IPS DF 6.9 (cell line): ENCODE measurements at regions not wholly inside any gene's neighbourhood (a gene's known extent, or its start where the extent isn't known, plus 50 kb on each side); places are given as distances from the start of the nearest gene placed in this dataset.

Source experiments
- DNase-seq: peaks from one replicate; pipeline ENCODE4 v3.0.0-alpha.2; 2013; ENCODE audit warnings: low read depth, low spot score
- H3K27ac ChIP-seq: one replicate; pipeline ENCODE4 v1.5.1; 2013; ENCODE audit warnings: low read length, control low read depth
- H3K27me3 ChIP-seq: 2 replicates; pipeline ENCODE4 v1.6.1; 2013; ENCODE audit warnings: mild to moderate bottlenecking, low read length; ENCODE audit not compliant: control insufficient read depth, insufficient read depth
- H3K36me3 ChIP-seq: 2 replicates; pipeline ENCODE4 v1.6.1; 2013; ENCODE audit warnings: low read length; ENCODE audit not compliant: control insufficient read depth, insufficient read depth
- H3K4me1 ChIP-seq: 2 replicates; pipeline ENCODE4 v1.6.1; 2013; ENCODE audit warnings: low read length; ENCODE audit not compliant: control insufficient read depth, insufficient read depth
- H3K4me3 ChIP-seq: 2 replicates; pipeline ENCODE4 v1.5.1; 2013; ENCODE audit warnings: mild to moderate bottlenecking, low read length
- H3K9me3 ChIP-seq: 2 replicates; pipeline ENCODE4 v1.6.1; 2013; ENCODE audit warnings: low read length, inconsistent platforms; ENCODE audit not compliant: control insufficient read depth, insufficient read depth
- WGBS: extraction: QIAGEN DNeasy Blood & Tissue Kit; methylation state at CpG from one replicate; pipeline ENCODE4 v1.1.7; 2013; ENCODE audit warnings: mixed read lengths, missing lambda C conversion rate; ENCODE audit not compliant: insufficient read length, insufficient coverage; 5-methylcytosine and 5-hydroxymethylcytosine counted together

- no CpG with 5 or more reads among the region's 7 CpGs for WGBS
- H3K9me3 ChIP-seq = no peaks in the 10 kb centered on the region
- DNase-seq = peak; percentile 43
- no peak overlapping the region for H3K4me3 ChIP-seq
- H3K4me1 ChIP-seq = no peaks in the 10 kb centered on the region
- H3K27me3 ChIP-seq = no peaks in the 10 kb centered on the region
- no peak overlapping the region for H3K27ac ChIP-seq
- H3K36me3 ChIP-seq = no peaks in the 10 kb centered on the region
Measured at GRCh38 chr1:37410815-37411214, 63.6 kb upstream of the ZC3H12A start.

- Histone ChIP-seq H3K4me1 (no peaks in the 10 kb centered on the region), H3K27ac (no peak overlapping the region), H3K9me3 (no peaks in the 10 kb centered on the region), H3K27me3 (no peaks in the 10 kb centered on the region), H3K4me3 (no peak overlapping the region), H3K36me3 (no peaks in the 10 kb centered on the region)
- WGBS = no CpG with 5 or more reads among the region's 13 CpGs
- no peak for DNase-seq
Measured at GRCh38 chr1:37415611-37416244, 58.7 kb upstream of the ZC3H12A start.

- Histone ChIP-seq H3K27me3 (no peaks in the 10 kb centered on the region), H3K27ac (no peak overlapping the region), H3K4me3 (no peak overlapping the region), H3K36me3 (no peaks in the 10 kb centered on the region), H3K4me1 (no peaks in the 10 kb centered on the region), H3K9me3 (no peaks in the 10 kb centered on the region)
- no peak for DNase-seq
- no CpG with 5 or more reads among the region's 1 CpG for WGBS
Measured at GRCh38 chr1:37420456-37420855, 53.9 kb upstream of the ZC3H12A start.

GRCh38 chr1:37423810-37424209 is 50.6 kb upstream of the ZC3H12A start:
- H3K36me3 ChIP-seq = no peaks in the 10 kb centered on the region
- no peak overlapping the region for H3K27ac ChIP-seq
- H3K27me3 ChIP-seq = no peaks in the 10 kb centered on the region
- H3K4me1 ChIP-seq = no peaks in the 10 kb centered on the region
- H3K4me3 ChIP-seq = no peak overlapping the region
- H3K9me3 ChIP-seq = no peaks in the 10 kb centered on the region
- DNase-seq = no peak
- no CpG with 5 or more reads among the region's 9 CpGs for WGBS

- no peak overlapping the region for H3K27ac ChIP-seq
- H3K4me3 ChIP-seq = no peak overlapping the region
- no peaks in the 10 kb centered on the region for H3K36me3 ChIP-seq
- H3K4me1 ChIP-seq = no peaks in the 10 kb centered on the region
- no peak for DNase-seq
- no CpG with 5 or more reads among the region's 1 CpG for WGBS
- no peaks in the 10 kb centered on the region for H3K27me3 ChIP-seq
- H3K9me3 ChIP-seq = no peaks in the 10 kb centered on the region
Measured at GRCh38 chr1:37424523-37424922, 49.9 kb upstream of the ZC3H12A start.
